Cardiac fibroblast (primary cell): ENCODE measurements at regions not wholly inside any gene's neighbourhood (a gene's known extent, or its start where the extent isn't known, plus 50 kb on each side); places are given as distances from the start of the nearest gene placed in this dataset.

Experiments
- DNase-seq, 2 donors: peaks; one replicate each; pipeline versions ENCODE4 v3.0.0 to v3.0.0-alpha.2; 2010; ENCODE audit warnings: low read depth in 2 of 2
- H3K4me3 ChIP-seq, 2 donors: replicated peaks in 1 of 2; 1 replicate in 1 of 2; 2 replicates in 1 of 2; pipeline ENCODE4 v1.5.1; 2011; ENCODE audit warnings: low read depth in 2 of 2, low read length in 2 of 2, mild to moderate bottlenecking in 2 of 2, moderate library complexity in 1 of 2
- CTCF ChIP-seq: IDR thresholded peaks from one replicate; pipeline ENCODE4 v1.5.1; 2011; ENCODE audit warnings: low read depth, mild to moderate bottlenecking, low read length, inconsistent platforms

DNA sequence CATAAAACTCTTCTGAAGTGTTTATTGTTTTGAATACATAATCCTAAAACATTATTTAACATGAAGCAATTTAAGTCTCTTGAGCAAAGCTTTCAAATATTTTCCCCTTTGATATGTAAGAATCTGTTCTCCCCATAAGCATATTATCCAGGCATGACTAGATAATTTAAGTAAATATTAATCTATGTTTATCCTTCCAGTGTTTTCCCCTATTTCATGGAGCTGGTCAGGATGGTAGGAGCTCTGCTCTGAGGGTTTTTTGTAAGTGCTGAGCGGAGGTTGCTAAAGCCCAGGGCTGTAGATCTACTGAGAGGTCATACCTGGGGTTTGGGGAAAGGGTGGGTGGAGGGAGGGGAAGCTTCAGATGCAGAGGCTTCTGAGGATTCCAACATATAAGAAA is 258.9 kb upstream of the SFRP2 start:
- DNase-seq = no peak

DNA sequence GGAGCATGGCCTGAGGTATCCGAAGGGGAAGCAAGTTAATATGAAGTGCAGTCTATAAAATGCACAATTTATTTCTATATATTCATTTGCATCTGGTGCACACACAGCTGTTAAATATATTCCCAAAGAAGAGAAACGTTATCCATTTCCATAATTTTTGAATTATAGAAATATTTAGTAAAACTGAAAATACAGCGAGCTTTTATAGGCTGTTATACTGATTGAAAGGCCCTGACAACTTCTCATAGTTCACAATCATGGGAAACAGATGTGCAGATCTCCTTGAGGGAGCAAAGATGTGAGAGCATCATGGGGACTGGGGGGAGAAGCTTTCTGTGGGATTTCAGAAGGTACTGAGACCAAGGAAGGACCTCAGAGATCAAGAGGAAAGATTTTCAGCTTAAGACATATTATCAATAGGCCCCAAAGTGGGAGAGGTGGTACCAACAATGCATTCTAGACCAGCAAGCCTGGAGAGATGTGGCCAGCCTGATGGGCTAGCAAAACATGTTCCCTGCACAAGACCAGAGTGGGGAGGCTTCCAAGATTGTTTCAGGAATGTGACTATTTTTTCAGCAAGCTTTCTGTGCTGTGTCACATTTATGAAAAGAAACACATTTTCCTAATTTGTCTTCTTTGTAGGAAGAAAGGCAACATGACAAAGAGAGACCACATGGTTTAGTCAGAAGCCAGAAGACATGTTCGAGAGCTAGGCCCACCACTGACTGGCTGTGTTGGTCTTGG is 256.0 kb upstream of the SFRP2 start:
- no peak for DNase-seq
- no peak for TF ChIP-seq CTCF
- no peak overlapping the region for H3K4me3 ChIP-seq

More for the DNA sequence above, 258.9 kb upstream of the SFRP2 start:
- TF ChIP-seq CTCF = no peak
- no peak overlapping the region for H3K4me3 ChIP-seq

GRCh38 chr4:154044108-154044531 is 255.2 kb upstream of the SFRP2 start:
- TF ChIP-seq CTCF = no peak
- no peak overlapping the region for H3K4me3 ChIP-seq
- DNase-seq = peak in 1 of 2 donors; percentile 11

GRCh38 chr4:154041640-154042039 is 252.8 kb upstream of the SFRP2 start:
- DNase-seq = no peak
- no peak for TF ChIP-seq CTCF
- H3K4me3 ChIP-seq = no peak overlapping the region

- peak in 1 of 2 donors; percentile 10 for DNase-seq
- no peak for TF ChIP-seq CTCF
- H3K4me3 ChIP-seq = no peak overlapping the region
Observed at GRCh38 chr4:154039435-154040343, 250.8 kb upstream of the SFRP2 start.

- TF ChIP-seq CTCF = no peak
- no peak for DNase-seq
- H3K4me3 ChIP-seq = no peak overlapping the region
Observed at GRCh38 chr4:154036856-154037255, 248.0 kb upstream of the SFRP2 start.
